ENCODE measurements at regions not wholly inside any gene's neighbourhood (a gene's known extent, or its start where the extent isn't known, plus 50 kb on each side); places are given as distances from the start of the nearest gene placed in this dataset.

DNA sequence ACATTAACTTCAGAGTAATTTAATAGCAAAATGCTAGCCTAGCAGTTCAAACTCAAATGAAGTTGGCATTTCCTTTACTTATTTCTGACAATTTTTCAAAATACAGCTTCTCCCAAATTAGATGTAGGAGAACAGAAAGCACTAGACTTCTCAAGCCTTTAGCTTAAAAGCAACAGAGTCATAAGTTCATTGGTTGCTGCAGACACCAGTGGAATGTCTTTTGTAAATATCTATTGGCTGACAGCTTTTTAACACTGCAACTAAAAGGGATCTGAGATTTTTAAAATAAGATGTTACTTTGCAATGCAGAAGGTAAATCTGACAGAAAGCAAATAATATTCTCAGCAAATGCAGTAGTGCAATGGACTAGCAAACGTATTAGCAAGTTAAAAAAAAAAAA is 259.3 kb downstream of the TBL1XR1 start:
- no peak overlapping the region for H3K4me3 ChIP-seq (ENCODE audit: low read depth, low read length)
- H3K27me3 ChIP-seq (ENCODE audit: control insufficient read depth, insufficient read depth, low read length) = no peaks in the 10 kb centered on the region
- DNase-seq (ENCODE audit: low read depth) = no peak
- no peaks in the 10 kb centered on the region for H3K36me3 ChIP-seq (ENCODE audit: control insufficient read depth, insufficient read depth, low read length)
- TF ChIP-seq, protein P1, sequence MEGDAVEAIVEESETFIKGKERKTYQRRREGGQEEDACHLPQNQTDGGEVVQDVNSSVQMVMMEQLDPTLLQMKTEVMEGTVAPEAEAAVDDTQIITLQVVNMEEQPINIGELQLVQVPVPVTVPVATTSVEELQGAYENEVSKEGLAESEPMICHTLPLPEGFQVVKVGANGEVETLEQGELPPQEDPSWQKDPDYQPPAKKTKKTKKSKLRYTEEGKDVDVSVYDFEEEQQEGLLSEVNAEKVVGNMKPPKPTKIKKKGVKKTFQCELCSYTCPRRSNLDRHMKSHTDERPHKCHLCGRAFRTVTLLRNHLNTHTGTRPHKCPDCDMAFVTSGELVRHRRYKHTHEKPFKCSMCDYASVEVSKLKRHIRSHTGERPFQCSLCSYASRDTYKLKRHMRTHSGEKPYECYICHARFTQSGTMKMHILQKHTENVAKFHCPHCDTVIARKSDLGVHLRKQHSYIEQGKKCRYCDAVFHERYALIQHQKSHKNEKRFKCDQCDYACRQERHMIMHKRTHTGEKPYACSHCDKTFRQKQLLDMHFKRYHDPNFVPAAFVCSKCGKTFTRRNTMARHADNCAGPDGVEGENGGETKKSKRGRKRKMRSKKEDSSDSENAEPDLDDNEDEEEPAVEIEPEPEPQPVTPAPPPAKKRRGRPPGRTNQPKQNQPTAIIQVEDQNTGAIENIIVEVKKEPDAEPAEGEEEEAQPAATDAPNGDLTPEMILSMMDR (IDR thresholded peaks at IDR 0.05; ENCODE audit: insufficient read depth, low read length, poor library complexity, severe bottlenecking) = no peak

DNA sequence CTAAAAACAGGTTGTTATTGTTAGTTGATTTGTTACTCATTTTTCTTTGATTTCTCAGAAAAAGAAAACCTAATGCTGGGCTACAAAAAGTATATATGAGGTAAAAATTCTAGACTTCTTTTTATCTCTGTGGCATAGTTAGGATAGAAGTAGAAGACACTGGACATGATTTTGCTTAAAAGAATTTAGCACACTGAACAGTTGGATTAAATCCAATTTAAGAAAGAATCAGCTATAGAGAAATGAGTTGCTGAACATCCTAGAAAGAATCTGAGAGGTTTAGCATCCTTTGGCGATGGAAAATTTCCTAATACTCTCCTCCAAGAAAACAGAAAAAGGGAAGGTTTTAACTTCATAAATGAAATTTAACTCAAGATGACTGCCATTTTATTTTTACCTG is 259.7 kb downstream of the TBL1XR1 start:
- no peaks in the 10 kb centered on the region for H3K36me3 ChIP-seq (ENCODE audit: control insufficient read depth, insufficient read depth, low read length)
- TF ChIP-seq, protein P1 (IDR thresholded peaks at IDR 0.05; ENCODE audit: insufficient read depth, low read length, poor library complexity, severe bottlenecking) = no peak
- H3K27me3 ChIP-seq (ENCODE audit: control insufficient read depth, insufficient read depth, low read length) = no peaks in the 10 kb centered on the region
- no peak for DNase-seq (ENCODE audit: low read depth)
- no peak overlapping the region for H3K4me3 ChIP-seq (ENCODE audit: low read depth, low read length)

DNA sequence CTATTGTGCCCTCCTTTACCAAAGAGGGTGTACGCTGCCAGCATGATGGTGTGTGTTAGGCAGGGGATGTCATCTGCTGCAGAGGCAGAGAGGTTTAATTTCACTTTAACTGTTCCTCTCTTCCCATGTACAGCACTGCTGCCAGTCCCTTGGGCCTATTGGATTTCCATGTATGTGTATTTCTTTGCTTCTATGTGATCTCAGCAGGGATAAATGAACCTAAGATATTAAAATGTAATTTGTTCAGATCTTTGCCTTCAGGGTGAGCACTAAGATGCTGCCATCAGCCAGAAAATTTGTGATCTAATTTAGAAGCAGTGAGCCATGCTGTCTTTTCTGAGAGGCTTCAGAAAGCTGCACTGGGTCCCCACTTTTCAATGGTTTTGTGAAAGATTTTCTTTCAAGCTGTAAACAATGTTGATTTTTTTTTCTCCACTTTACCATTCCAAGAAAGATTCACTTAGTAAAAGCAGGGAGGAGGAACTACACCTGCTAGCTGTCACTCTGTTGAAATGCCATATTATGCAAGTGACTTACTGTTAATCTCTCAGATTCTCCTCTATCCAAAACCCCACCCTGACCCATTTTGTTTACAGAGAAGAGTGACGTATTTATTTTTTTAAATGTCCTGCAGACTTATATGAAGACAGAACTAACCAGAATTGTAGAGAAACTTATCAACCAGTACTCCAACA is 261.9 kb downstream of the TBL1XR1 start:
- H3K27me3 ChIP-seq (ENCODE audit: control insufficient read depth, insufficient read depth, low read length) = no peaks in the 10 kb centered on the region
- DNase-seq (ENCODE audit: low read depth) = no peak
- TF ChIP-seq, protein P1 (IDR thresholded peaks at IDR 0.05; ENCODE audit: insufficient read depth, low read length, poor library complexity, severe bottlenecking) = no peak
- H3K36me3 ChIP-seq (ENCODE audit: control insufficient read depth, insufficient read depth, low read length) = no peaks in the 10 kb centered on the region
- H3K4me3 ChIP-seq (ENCODE audit: low read depth, low read length) = no peak overlapping the region

DNA sequence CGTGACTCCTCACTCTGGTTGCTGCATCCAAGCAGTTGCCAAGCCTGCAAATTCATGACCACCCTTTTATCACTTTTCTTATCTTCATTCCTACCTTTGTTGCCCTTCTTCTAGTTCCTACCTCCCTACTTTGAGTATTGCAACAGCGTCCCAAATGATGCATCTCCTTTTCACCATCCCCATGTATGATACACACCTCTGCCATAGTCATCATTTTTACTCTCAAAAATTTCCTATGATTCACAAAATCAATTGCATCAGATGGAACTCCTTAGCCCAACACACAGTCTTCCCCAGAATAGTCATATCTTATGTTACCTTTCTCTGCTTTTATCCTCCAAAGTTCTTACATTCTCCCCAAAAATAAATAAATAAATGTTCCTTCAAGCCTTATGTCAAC is 262.6 kb downstream of the TBL1XR1 start:
- Histone ChIP-seq H3K36me3 (ENCODE audit: control insufficient read depth, insufficient read depth, low read length) (no peaks in the 10 kb centered on the region), H3K27me3 (ENCODE audit: control insufficient read depth, insufficient read depth, low read length) (no peaks in the 10 kb centered on the region), H3K4me3 (ENCODE audit: low read depth, low read length) (no peak overlapping the region)
- no peak for DNase-seq (ENCODE audit: low read depth)
- TF ChIP-seq, protein P1 (IDR thresholded peaks at IDR 0.05; ENCODE audit: insufficient read depth, low read length, poor library complexity, severe bottlenecking) = no peak

DNA sequence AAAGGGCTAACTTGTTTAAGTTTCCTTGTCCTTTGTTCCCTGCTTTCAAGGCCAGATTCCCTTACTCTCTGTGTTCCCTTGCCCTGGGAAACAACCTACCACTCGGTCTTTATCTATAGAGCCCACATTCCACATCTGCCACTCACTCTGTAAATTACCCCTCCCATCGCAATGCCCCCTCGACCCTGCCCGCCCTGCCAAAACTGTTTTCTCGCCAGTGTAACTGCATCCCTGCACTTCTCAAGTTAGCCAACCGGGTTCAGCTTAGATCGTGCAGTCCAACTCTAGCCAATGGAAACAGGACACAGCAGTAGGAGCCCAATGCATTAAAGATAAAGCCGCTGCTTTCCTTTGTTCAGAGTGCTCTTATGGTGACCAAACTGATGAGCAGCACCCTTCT is 263.6 kb downstream of the TBL1XR1 start:
- TF ChIP-seq, protein P1 (IDR thresholded peaks at IDR 0.05; ENCODE audit: insufficient read depth, low read length, poor library complexity, severe bottlenecking) = no peak
- H3K27me3 ChIP-seq (ENCODE audit: control insufficient read depth, insufficient read depth, low read length) = no peaks in the 10 kb centered on the region
- no peaks in the 10 kb centered on the region for H3K36me3 ChIP-seq (ENCODE audit: control insufficient read depth, insufficient read depth, low read length)
- DNase-seq (ENCODE audit: low read depth) = no peak
- no peak overlapping the region for H3K4me3 ChIP-seq (ENCODE audit: low read depth, low read length)

DNA sequence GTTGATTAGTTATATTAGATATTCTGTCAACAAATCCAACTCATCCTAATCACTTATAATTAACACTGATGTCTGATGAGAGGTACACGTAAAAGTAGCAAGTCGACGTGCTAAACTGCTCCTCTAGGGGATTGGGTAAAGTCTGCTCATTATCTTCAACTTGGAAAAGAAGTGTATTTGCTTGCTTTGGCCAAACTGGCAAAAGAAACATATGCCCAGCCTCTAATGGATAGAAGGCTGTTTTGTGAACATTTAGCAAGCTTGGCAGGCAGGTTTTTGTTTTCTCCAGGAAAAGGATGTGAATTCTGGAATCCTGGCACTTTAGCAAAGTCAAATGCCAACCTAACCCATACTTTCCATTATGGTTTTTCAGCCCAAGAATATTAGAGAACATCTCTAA is 264.8 kb downstream of the TBL1XR1 start:
- H3K27me3 ChIP-seq (ENCODE audit: control insufficient read depth, insufficient read depth, low read length) = no peaks in the 10 kb centered on the region
- no peaks in the 10 kb centered on the region for H3K36me3 ChIP-seq (ENCODE audit: control insufficient read depth, insufficient read depth, low read length)
- H3K4me3 ChIP-seq (ENCODE audit: low read depth, low read length) = no peak overlapping the region
- TF ChIP-seq, protein P1 (IDR thresholded peaks at IDR 0.05; ENCODE audit: insufficient read depth, low read length, poor library complexity, severe bottlenecking) = no peak
- DNase-seq (ENCODE audit: low read depth) = no peak

All from kidney epithelial cell (primary cell).